Left ventricle myocardium inferior (tissue), 1 donor: ENCODE measurements at regions not wholly inside any gene's neighbourhood (a gene's known extent, or its start where the extent isn't known, plus 50 kb on each side); places are given as distances from the start of the nearest gene placed in this dataset.

Experiments used
- DNase-seq: peaks from one replicate; pipeline ENCODE4 v3.0.0-alpha.2; 2020
- H3K27ac ChIP-seq: fragments of 200-600 bp; replicated peaks from 2 replicates; pipeline ENCODE4 v1.8.0; 2021
- H3K27me3 ChIP-seq: fragments of 200-600 bp; 2 replicates; pipeline ENCODE4 v1.8.0; 2021; ENCODE audit warnings: low read depth
- H3K36me3 ChIP-seq: fragments of 200-600 bp; 2 replicates; pipeline ENCODE4 v1.8.0; 2021
- H3K4me1 ChIP-seq: fragments of 200-600 bp; 2 replicates; pipeline ENCODE4 v1.8.0; 2021
- H3K4me3 ChIP-seq: fragments of 200-600 bp; 2 replicates; pipeline ENCODE4 v1.8.0; 2021; ENCODE audit warnings: mild to moderate bottlenecking, moderate library complexity
- H3K9me3 ChIP-seq: fragments of 200-600 bp; replicated peaks from 2 replicates; pipeline ENCODE4 v1.8.0; 2021
- intact Hi-C: fragments of 100-400 bp; cut with micrococcal nuclease; formaldehyde crosslinking; loops from one replicate; pipeline ENCODE4 v1.11.0; 2022
- TF ChIP-seq, protein P1 (sequence below): fragments of 200-600 bp; IDR thresholded peaks from 2 replicates; pipeline ENCODE4 v1.8.0; 2021; ENCODE audit warnings: antibody characterized with exemption, mild to moderate bottlenecking, borderline replicate concordance
- donor health status: DM: no; HTN: yes; CAD: no; lungs with severe emphysema.

DNA sequence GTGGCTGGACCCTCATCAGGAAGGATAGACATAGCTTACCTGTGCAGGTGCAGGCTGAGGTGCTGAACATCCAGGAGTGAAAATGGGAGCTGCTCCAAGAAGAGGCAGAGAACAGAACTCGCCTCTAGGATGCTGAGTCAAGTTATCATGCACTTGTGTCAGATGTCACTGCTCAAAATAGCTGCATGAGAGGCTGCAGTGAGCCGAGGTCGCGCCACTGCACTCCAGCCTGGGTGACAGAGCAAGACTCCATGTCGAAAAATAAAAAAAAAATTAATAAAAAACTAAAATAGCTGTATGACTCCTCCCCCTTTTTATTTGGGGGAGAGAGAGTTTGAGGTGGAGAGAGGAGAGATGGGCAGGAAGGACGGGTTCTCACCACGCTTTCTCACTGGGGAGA lies 148.8 kb downstream of the FOXL1 start:
- no peak overlapping the region for H3K27ac ChIP-seq
- H3K4me1 ChIP-seq: peaks cover 11% of the 10 kb centered on the region
- peaks cover 28% of the 10 kb centered on the region for H3K27me3 ChIP-seq
- TF ChIP-seq, protein P1, sequence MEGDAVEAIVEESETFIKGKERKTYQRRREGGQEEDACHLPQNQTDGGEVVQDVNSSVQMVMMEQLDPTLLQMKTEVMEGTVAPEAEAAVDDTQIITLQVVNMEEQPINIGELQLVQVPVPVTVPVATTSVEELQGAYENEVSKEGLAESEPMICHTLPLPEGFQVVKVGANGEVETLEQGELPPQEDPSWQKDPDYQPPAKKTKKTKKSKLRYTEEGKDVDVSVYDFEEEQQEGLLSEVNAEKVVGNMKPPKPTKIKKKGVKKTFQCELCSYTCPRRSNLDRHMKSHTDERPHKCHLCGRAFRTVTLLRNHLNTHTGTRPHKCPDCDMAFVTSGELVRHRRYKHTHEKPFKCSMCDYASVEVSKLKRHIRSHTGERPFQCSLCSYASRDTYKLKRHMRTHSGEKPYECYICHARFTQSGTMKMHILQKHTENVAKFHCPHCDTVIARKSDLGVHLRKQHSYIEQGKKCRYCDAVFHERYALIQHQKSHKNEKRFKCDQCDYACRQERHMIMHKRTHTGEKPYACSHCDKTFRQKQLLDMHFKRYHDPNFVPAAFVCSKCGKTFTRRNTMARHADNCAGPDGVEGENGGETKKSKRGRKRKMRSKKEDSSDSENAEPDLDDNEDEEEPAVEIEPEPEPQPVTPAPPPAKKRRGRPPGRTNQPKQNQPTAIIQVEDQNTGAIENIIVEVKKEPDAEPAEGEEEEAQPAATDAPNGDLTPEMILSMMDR: no peak
- peaks cover 4% of the 10 kb centered on the region for H3K9me3 ChIP-seq
- H3K4me3 ChIP-seq: no peak overlapping the region
- intact Hi-C loops: no loop called here
- no peaks in the 10 kb centered on the region for H3K36me3 ChIP-seq
- no peak for DNase-seq

DNA sequence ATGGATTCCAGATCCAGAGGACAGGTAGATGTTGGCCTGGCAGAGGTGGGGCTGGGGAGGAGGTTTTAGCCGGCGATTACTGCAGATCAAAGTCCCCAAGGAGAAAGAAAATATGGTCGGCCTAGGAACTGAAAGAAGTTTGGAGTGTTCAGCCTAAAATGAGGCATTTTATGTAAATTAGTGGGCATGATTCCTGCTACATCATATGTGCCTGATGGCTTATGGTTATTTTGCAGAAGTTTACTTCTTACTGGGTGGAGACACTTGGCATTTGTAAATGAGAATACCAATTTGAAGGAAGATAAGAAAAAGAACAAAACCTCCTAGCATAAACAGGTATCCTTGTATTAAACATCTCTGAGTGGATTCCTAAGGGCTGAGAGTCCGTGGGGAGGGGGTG lies 149.3 kb downstream of the FOXL1 start:
- TF ChIP-seq, protein P1: no peak
- no peak for DNase-seq
- no peaks in the 10 kb centered on the region for H3K36me3 ChIP-seq
- peaks cover 4% of the 10 kb centered on the region for H3K9me3 ChIP-seq
- H3K27me3 ChIP-seq: peaks cover 33% of the 10 kb centered on the region
- H3K27ac ChIP-seq: no peak overlapping the region
- H3K4me1 ChIP-seq: peaks cover 11% of the 10 kb centered on the region
- intact Hi-C loops: no loop called here
- no peak overlapping the region for H3K4me3 ChIP-seq

DNA sequence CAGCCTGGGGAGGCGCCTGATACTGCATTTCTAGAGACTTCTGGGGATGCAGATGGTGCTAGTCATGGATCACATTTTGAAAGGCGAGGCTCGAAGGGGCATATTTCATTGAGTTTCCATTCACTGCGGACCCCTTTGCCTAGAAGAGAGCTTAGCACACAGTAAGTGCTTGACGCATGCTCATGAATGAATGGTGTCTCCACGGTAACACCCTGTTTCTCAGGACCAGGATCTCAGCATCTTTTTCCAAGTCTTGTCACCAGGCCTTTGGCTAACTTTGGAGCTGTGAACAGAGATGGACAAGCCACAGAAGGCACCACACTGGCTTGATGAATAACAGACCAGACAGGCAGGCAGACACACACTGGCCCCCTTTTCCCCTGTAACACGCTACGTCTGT lies 151.3 kb downstream of the FOXL1 start:
- Histone ChIP-seq H3K27ac (no peak overlapping the region), H3K36me3 (no peaks in the 10 kb centered on the region), H3K4me3 (no peak overlapping the region), H3K27me3 (peaks cover 54% of the 10 kb centered on the region), H3K9me3 (peaks cover 4% of the 10 kb centered on the region), H3K4me1 (peaks cover 11% of the 10 kb centered on the region)
- no peak for DNase-seq
- TF ChIP-seq, protein P1: no peak
- intact Hi-C loops: no loop called here

GRCh38 chr16:86730086-86730485 lies 151.7 kb downstream of the FOXL1 start:
- Histone ChIP-seq H3K27me3 (peaks cover 58% of the 10 kb centered on the region), H3K4me1 (peaks cover 11% of the 10 kb centered on the region), H3K9me3 (peaks cover 4% of the 10 kb centered on the region), H3K27ac (no peak overlapping the region), H3K4me3 (no peak overlapping the region), H3K36me3 (no peaks in the 10 kb centered on the region)
- TF ChIP-seq, protein P1: no peak
- DNase-seq: no peak
- intact Hi-C loops: no loop called here

- Histone ChIP-seq H3K36me3 (no peaks in the 10 kb centered on the region), H3K27ac (no peak overlapping the region), H3K4me1 (peaks cover 11% of the 10 kb centered on the region), H3K9me3 (peaks cover 4% of the 10 kb centered on the region), H3K4me3 (no peak overlapping the region), H3K27me3 (peaks cover 61% of the 10 kb centered on the region)
- intact Hi-C loops: no loop called here
- DNase-seq: no peak
- TF ChIP-seq, protein P1: no peak
Measured at GRCh38 chr16:86730597-86730996, 152.2 kb downstream of the FOXL1 start.
